Fibroblast of upper back skin (primary cell): ENCODE measurements at regions not wholly inside any gene's neighbourhood (a gene's known extent, or its start where the extent isn't known, plus 50 kb on each side); places are given as distances from the start of the nearest gene placed in this dataset.
A peak's percentile ranks its signal among the peaks of the same experiment; 100 is the strongest.
"Not testable (repeated sequence)": the region's sequence is repeated elsewhere in the genome, so short reads cannot be mapped to it uniquely, and the experiment has no call there.

Source experiments
- DNase-seq: peaks from one replicate; pipeline ENCODE4 v3.0.0-alpha.2; 2013

- DNase-seq, result no peak
Measured at GRCh38 chr4:126386512-126386911, 1071.8 kb downstream of the FAT4 start.

- peak; percentile 22 for DNase-seq
Measured at GRCh38 chr4:126395664-126396063, 1080.9 kb downstream of the FAT4 start.

GRCh38 chr4:126396121-126396520 lies 1081.4 kb downstream of the FAT4 start:
- no peak for DNase-seq

DNA sequence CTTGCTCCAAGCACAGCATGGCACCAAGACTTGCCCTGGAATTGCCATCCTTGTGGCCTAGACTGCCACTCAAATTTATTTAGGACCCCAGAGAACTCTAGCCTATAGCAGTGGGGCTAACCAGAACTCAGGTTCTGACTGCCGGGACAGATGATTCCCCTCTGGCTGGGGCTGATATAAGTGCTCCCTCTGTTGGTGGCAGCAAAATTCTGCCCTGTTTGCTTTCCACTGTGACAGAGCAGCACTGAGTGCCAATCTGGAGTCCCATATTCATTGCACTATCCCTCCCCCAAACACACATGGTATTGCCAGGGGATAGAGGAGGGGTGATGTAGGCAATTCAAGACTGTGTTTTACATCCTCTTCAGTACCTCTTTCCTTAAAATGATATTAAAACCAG lies 1081.9 kb downstream of the FAT4 start:
- no peak for DNase-seq

DNA sequence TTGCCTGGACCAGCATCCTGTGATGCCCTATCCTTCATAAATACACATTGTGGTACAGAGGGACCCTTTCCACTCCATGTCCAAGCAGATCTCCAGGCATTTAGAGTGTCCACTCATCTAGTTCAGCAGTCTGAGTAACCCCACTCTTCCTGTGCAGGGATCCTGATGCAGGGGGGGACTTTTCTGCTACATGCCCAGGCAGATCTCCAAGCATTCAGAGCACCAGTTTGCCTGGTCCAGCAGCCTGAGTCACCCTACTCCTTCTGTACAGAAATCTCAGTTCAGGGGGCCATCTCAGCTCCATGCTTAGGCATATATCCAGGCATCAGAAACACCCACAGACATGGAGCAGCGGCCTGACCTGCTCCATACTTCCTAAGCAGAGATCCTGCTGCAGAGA lies 1089.8 kb downstream of the FAT4 start:
- peak; percentile 30 for DNase-seq

- DNase-seq, result peak; percentile 49
Measured at GRCh38 chr4:126405369-126405982, 1090.7 kb downstream of the FAT4 start.

DNA sequence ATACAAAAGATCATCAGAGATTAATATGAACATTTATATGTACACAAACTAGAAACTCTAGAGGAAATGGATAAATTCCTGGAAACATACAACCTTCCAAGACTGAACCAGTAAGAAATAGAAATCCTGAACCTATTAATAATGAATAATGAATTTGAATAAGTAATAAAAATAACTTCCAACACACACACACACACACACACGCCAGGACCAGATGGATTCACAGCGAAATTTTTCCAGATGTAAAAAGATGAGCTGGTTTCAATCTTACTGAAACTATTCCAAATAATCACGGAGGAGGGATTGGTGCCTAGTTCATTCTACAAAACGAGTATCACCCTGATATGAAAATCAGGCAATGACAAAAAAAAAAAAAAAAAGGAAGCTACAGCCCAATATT lies 1095.0 kb downstream of the FAT4 start:
- no peak for DNase-seq

- no peak for DNase-seq
Measured at GRCh38 chr4:126411047-126411446, 1096.3 kb downstream of the FAT4 start.

GRCh38 chr4:126412310-126412709 lies 1097.6 kb downstream of the FAT4 start:
- DNase-seq, result not testable (repeated sequence)

GRCh38 chr4:126414741-126415140 lies 1100.0 kb downstream of the FAT4 start:
- DNase-seq, result no peak

GRCh38 chr4:126419266-126419665 lies 1104.5 kb downstream of the FAT4 start:
- no peak for DNase-seq

GRCh38 chr4:126427853-126428252 lies 1113.1 kb downstream of the FAT4 start:
- DNase-seq, result no peak

DNA sequence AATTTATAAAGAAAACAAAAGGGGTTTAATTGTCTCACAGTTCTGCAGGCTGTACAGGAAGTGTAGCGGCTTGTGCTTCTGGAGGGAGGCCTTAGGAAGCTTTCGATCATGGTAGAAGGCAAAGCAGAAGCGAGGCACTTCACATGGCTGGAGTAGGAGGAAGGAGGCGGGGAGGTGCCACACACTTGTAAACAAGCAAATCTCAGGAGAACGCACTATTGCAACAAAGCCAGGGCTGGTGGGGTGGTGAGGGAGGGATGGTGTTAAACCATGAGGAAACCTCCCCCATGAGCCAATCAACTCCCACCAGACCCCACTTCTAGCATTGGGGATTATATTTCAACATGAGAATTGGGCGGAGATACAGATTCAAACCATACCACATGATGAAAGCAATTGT lies 1116.3 kb downstream of the FAT4 start:
- no peak for DNase-seq

DNA sequence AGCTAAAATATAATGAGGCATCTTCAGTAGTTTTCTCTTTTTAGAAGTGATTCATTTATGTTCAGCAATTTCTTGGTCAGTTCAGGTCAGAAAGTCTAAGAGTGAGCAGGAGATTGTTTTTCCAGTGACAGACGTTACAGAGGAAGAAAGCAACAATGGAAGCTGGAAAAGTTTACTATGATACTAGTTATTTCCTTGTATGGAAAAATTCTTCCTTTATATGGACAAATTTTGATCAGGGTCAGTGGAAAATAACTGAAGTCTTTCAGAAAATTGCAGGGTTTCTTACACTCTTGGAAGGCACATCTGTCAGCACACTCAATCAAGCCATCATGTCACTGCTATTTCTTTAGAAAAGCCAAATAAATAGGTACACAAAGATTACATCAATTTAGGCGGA lies 1120.7 kb downstream of the FAT4 start:
- DNase-seq, result no peak

DNA sequence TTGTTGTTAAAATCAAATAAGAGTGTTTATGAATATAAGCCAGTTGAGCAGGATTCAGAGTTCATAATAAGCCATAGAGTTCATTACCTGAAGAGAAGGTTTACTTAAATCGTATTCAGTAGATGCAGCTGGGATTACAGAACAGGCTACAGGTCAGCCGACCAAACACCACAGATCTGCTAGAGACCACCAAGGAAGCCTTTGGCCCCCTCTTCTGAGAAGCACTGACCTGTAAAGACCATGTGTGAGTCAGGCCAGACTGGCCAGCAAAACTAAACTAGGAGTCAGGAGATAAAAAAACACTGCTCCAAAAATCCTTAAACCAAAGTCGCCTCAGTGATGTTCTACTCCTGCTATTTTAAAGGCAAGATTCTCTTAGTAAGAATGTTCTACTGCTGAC lies 1125.5 kb downstream of the FAT4 start:
- DNase-seq, result no peak

DNA sequence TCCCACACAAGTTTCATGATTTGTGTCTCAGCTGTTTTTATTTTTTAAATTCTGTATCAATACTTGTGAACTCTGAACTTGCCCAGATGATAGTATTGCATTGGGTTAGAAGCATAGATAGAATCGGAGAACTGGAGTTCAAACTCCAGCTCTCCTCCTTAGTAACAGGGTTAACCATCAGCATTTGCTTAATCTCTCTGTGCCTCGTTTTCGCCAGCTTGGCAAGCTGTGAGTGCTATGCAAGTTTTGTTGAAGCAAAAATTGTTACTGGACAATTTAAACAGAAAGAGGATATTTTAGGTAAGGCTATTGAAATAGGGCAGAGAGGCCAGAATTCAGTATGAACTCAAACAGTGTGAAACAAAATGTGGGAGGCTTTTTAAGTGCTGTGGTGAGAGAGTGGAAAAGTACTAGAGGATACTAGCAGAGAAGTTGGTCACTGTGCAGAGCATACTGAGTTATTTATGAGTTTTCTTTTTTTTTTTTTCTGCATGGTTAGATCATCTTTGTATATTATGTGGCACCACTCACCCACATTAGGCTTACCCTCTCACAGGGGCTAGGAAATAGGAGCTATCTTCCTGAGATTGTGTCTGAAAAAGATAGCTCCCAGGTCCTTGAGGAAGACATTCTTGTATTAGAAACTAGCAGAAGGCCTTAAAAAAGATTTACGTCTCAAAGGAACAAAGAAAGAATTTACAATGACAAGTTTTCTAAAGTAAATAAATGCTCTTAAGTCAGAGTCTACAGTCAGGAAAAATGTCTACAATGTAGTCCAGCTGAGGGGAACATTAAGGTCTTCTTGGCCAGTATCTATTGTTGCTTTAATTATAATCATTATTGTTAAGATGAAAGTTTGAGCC lies 1126.6 kb downstream of the FAT4 start:
- DNase-seq, result no peak

DNA sequence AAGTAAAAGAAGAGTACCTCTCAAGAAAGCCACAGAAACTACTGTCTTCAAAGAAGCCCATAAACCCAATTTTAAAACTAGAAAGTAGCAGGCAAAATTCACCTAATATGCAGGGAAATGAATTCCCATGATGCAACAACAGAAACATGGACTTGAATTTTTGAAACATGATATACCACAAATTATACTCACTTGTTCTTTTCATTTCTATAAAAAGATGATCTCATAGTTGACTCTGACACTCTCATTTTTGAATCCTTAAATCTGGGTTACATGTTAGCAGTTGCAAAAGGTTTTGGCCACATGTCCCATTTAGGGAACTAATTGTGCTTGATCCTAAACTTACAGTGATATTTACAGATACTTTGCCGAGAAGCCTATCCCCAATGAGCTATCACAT lies 1130.8 kb downstream of the FAT4 start:
- peak; percentile 18 for DNase-seq

- DNase-seq, result no peak
Measured at GRCh38 chr4:126446917-126447316, 1132.2 kb downstream of the FAT4 start.

DNA sequence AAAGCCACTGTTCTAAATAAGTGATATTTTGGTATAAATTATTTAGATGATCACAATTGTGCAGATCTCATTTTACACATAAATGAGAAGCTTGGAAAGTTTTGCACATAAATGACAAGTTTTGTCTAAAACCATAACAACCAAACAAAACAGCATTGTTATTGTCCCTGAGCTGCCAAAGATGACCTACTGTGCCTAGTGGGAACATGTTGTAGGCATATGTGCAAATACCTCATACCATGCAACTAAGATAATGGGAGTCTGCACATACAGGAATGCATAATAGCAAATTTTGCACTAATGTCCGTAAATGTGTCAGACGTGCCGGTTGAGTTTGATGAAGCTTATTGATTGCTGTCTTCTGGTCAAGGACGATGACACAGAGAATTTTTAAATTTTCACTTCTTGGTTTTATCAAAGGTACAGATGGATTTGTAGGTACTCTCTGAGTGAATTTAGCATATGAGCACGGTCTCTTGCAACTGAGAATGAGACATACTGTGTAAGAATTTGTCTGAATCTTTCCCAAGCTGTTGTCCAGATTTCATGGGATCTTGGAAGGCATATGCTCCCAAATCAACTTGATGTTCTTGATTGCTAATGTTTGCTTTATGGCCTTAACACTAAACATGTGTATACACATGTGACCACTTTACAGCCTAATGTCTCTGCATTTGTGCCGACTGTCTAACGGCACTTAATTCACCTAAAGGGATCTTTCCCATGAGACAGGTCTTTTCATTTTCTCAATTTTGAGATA lies 1133.5 kb downstream of the FAT4 start:
- peak; percentile 29 for DNase-seq

DNA sequence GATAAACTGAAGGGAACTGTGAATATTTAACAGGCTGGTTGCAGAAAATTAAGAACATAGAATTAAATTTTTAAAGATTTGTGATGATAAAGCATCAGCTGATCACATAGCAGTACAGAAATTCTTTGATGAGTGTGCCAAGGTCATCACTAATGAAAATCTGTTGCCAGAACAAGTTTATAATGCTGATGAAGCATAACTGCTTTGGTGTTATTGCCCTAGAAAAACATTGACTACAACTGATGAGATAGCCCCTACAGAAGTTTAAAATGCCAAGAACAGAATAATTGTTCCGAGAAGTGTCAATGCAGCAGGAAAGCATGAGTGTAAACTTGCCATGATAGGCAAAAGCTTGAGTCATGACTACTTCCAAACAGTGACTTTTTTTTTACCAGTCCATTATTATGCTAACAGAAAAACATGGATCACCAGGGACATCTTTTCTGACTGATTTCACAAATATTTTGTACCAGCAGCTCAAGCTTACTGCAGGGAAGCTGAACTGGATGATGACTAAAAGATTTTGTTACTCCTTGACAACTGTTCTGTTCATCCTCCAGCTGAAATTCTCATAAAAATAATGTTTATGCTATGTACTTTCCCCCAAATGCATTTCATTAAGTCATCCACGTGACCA lies 1136.6 kb downstream of the FAT4 start:
- peak; percentile 45 for DNase-seq

DNA sequence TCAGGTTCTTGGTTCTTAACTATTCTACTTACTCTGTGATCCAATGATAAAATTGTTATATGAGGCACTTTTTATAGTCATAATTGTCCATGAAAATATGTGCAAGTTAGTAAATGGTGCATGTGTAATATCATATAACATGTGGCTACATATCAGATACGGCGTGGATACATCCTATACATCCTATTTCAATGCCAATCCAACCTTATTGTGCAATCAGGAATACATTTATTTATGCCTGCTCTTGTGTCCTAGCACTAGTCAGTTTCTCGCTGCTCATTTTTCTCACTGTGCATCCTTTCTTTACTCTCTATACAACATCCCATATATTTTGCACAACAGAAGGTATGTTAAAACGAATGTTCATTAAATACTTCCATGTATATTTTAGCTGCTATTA lies 1141.1 kb downstream of the FAT4 start:
- DNase-seq, result no peak

- peak; percentile 65 for DNase-seq
Measured at GRCh38 chr4:126458993-126459392, 1144.2 kb downstream of the FAT4 start.

- DNase-seq, result no peak
Measured at GRCh38 chr4:126465341-126465740, 1150.6 kb downstream of the FAT4 start.
